ENCODE measurements at regions not wholly inside any gene's neighbourhood (a gene's known extent, or its start where the extent isn't known, plus 50 kb on each side); places are given as distances from the start of the nearest gene placed in this dataset.

- TF ChIP-seq YY1 (IDR thresholded peaks at IDR 0.05; ENCODE audit: low read depth) (no peak), CREB1 (IDR thresholded peaks at IDR 0.05; ENCODE audit: low read depth) (no peak), EP300 (IDR thresholded peaks at IDR 0.05; ENCODE audit: borderline replicate concordance) (no peak), MAX (IDR thresholded peaks at IDR 0.05) (no peak), RAD21 (IDR thresholded peaks at IDR 0.05; ENCODE audit: low read depth) (no peak), CEBPB (IDR thresholded peaks at IDR 0.05) (no peak), NFIC (IDR thresholded peaks at IDR 0.05) (no peak), TCF12 (IDR thresholded peaks at IDR 0.05; ENCODE audit: low read depth) (no peak), TEAD4 (IDR thresholded peaks at IDR 0.05) (no peak), TAF1 (IDR thresholded peaks at IDR 0.05; ENCODE audit: low read depth) (no peak), FOXM1 (IDR thresholded peaks at IDR 0.05; ENCODE audit: borderline replicate concordance, low read depth) (no peak)
- TF ChIP-seq, protein P1, sequence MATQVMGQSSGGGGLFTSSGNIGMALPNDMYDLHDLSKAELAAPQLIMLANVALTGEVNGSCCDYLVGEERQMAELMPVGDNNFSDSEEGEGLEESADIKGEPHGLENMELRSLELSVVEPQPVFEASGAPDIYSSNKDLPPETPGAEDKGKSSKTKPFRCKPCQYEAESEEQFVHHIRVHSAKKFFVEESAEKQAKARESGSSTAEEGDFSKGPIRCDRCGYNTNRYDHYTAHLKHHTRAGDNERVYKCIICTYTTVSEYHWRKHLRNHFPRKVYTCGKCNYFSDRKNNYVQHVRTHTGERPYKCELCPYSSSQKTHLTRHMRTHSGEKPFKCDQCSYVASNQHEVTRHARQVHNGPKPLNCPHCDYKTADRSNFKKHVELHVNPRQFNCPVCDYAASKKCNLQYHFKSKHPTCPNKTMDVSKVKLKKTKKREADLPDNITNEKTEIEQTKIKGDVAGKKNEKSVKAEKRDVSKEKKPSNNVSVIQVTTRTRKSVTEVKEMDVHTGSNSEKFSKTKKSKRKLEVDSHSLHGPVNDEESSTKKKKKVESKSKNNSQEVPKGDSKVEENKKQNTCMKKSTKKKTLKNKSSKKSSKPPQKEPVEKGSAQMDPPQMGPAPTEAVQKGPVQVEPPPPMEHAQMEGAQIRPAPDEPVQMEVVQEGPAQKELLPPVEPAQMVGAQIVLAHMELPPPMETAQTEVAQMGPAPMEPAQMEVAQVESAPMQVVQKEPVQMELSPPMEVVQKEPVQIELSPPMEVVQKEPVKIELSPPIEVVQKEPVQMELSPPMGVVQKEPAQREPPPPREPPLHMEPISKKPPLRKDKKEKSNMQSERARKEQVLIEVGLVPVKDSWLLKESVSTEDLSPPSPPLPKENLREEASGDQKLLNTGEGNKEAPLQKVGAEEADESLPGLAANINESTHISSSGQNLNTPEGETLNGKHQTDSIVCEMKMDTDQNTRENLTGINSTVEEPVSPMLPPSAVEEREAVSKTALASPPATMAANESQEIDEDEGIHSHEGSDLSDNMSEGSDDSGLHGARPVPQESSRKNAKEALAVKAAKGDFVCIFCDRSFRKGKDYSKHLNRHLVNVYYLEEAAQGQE (IDR thresholded peaks at IDR 0.05; ENCODE audit: low read depth) = no peak
- TF ChIP-seq, protein P2, sequence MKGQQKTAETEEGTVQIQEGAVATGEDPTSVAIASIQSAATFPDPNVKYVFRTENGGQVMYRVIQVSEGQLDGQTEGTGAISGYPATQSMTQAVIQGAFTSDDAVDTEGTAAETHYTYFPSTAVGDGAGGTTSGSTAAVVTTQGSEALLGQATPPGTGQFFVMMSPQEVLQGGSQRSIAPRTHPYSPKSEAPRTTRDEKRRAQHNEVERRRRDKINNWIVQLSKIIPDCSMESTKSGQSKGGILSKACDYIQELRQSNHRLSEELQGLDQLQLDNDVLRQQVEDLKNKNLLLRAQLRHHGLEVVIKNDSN (IDR thresholded peaks at IDR 0.05) = no peak
These were observed 58.9 kb upstream of the NUPR2 start for GRCh38 chr7:56174875-56175760.
